ENCODE measurements at regions not wholly inside any gene's neighbourhood (a gene's known extent, or its start where the extent isn't known, plus 50 kb on each side); places are given as distances from the start of the nearest gene placed in this dataset.

DNA sequence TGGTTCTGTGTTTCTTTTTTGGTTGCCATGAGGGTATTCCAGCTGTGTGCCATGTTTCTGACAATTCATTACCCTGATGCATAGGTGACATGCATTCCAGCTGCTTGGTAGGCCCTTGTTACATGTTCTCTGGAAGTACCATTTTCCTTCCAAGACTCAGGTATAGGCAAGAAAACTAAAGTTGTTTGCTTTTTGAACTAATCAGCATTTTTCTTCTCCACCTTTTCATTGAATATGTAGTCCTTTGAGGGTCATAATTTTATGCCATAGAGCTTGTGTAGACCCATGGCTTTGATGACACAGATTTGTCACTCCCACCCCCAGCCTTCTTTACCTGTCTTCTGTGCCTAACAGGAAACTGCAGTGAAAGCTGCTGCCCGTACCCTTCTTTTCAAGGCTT is 339.2 kb downstream of the MED10 start:
- TF ChIP-seq POLR2A (IDR thresholded peaks at IDR 0.05; ENCODE audit: low read depth), result no peak
- no peak for TF ChIP-seq CTCF (IDR thresholded peaks at IDR 0.05)
- no peak for TF ChIP-seq EP300 (IDR thresholded peaks at IDR 0.05)
- TF ChIP-seq POLR2AphosphoS5 (IDR thresholded peaks at IDR 0.05), result no peak
